GM19238 (cell line): ENCODE measurements at regions not wholly inside any gene's neighbourhood (a gene's known extent, or its start where the extent isn't known, plus 50 kb on each side); places are given as distances from the start of the nearest gene placed in this dataset.

Source experiments
- DNase-seq: peaks from one replicate; pipeline ENCODE4 v3.0.0; 2011; ENCODE audit warnings: low spot score; ENCODE audit not compliant: insufficient read length

GRCh38 chr2:215511454-215512346 lies 75.8 kb upstream of the FN1 start:
- DNase-seq, result no peak

- no peak for DNase-seq
These were observed 72.0 kb upstream of the FN1 start for GRCh38 chr2:215507836-215508235.

- no peak for DNase-seq
These were observed 71.3 kb upstream of the FN1 start for GRCh38 chr2:215507136-215507535.

GRCh38 chr2:215506604-215506990 lies 70.7 kb upstream of the FN1 start:
- no peak for DNase-seq

- no peak for DNase-seq
These were observed 69.3 kb upstream of the FN1 start for GRCh38 chr2:215505044-215505786.

GRCh38 chr2:215504547-215504946 lies 68.7 kb upstream of the FN1 start:
- DNase-seq, result no peak

GRCh38 chr2:215503381-215503780 lies 67.5 kb upstream of the FN1 start:
- no peak for DNase-seq

- DNase-seq, result no peak
These were observed 64.6 kb upstream of the FN1 start for GRCh38 chr2:215500466-215500865.

- DNase-seq, result no peak
These were observed 63.5 kb upstream of the FN1 start for GRCh38 chr2:215499331-215499730.

GRCh38 chr2:215498431-215498830 lies 62.6 kb upstream of the FN1 start:
- no peak for DNase-seq

GRCh38 chr2:215493376-215493775 lies 57.5 kb upstream of the FN1 start:
- DNase-seq, result no peak

GRCh38 chr2:215489288-215489848 lies 53.5 kb upstream of the FN1 start:
- no peak for DNase-seq

GRCh38 chr2:215487002-215487372 lies 51.1 kb upstream of the FN1 start:
- DNase-seq, result no peak

GRCh38 chr2:215486291-215487001 lies 50.6 kb upstream of the FN1 start:
- no peak for DNase-seq
